RWPE1 (cell line): ENCODE measurements at regions not wholly inside any gene's neighbourhood (a gene's known extent, or its start where the extent isn't known, plus 50 kb on each side); places are given as distances from the start of the nearest gene placed in this dataset.
"Not testable (repeated sequence)": the region's sequence is repeated elsewhere in the genome, so short reads cannot be mapped to it uniquely, and the experiment has no call there.

ENCODE experiments used
- CTCF ChIA-PET: fragments of 350-600 bp; sonication (Branson Sonifier 250); formaldehyde crosslinking; extraction: SDS; loops from one replicate; lab custom pipeline; 2021; lab: Yijun Ruan, JAX
- POLR2A ChIA-PET: fragments of 400-600 bp; formaldehyde crosslinking; extraction: SDS; loops from one replicate; lab custom pipeline; 2020; ENCODE audit warnings: antibody characterized with exemption; ENCODE audit not compliant: low non-redundant PET; lab: Yijun Ruan, JAX
- DNase-seq: peaks from one replicate; pipeline ENCODE4 v3.0.0; 2012; ENCODE audit warnings: low spot score
- H3K27ac ChIP-seq: fragments of 450-650 bp; 2 replicates; pipeline ENCODE4 v1.5.1; 2017
- TF ChIP-seq, protein P1 (sequence below): fragments of 450-650 bp; conservative IDR thresholded peaks from 2 replicates; pipeline ENCODE4 v1.5.1; 2017; ENCODE audit warnings: low read depth, mild to moderate bottlenecking

DNA sequence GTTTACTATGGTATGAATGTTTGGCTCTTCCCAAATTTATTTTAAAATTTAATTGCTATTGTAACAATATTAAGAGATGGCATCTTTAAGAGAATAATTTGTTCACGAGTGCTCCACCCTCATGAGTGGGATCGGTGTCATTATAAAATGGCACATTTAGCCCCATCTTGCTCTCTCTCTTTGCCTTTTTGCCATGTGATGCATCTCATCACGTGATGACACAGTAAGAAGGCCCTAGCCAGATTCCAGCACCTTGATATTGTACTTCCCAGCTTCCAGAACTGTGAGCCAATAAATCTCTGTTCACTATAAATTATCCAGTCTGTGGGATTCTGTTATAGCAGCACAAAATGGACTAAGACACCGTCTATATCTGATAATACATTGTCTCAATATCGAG is 355.8 kb downstream of the AMY1C start:
- CTCF ChIA-PET = no interaction called here
- no peak overlapping the region for H3K27ac ChIP-seq
- POLR2A ChIA-PET = no interaction called here
- DNase-seq = no peak
- TF ChIP-seq, protein P1, sequence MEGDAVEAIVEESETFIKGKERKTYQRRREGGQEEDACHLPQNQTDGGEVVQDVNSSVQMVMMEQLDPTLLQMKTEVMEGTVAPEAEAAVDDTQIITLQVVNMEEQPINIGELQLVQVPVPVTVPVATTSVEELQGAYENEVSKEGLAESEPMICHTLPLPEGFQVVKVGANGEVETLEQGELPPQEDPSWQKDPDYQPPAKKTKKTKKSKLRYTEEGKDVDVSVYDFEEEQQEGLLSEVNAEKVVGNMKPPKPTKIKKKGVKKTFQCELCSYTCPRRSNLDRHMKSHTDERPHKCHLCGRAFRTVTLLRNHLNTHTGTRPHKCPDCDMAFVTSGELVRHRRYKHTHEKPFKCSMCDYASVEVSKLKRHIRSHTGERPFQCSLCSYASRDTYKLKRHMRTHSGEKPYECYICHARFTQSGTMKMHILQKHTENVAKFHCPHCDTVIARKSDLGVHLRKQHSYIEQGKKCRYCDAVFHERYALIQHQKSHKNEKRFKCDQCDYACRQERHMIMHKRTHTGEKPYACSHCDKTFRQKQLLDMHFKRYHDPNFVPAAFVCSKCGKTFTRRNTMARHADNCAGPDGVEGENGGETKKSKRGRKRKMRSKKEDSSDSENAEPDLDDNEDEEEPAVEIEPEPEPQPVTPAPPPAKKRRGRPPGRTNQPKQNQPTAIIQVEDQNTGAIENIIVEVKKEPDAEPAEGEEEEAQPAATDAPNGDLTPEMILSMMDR = no peak

DNA sequence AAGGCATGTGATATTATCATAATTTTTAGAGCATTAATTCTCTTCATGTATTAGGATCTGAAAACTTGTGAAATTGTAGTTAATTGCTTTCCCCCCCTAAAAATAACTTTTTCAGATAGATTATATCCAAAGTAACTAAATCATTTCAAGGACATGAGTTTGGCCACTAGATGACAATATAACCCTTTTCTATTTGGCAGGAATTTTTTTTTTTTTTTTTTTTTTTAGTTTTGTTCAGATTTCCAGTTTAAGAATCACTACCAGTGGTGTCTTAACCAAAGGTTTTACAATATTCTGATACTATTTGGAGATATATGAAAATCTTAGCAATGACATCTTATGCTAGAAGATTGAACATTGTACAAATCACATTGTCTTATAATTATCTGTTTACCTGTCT is 370.8 kb downstream of the AMY1C start:
- ChIA-PET CTCF (no interaction called here), POLR2A (no interaction called here)
- no peak for DNase-seq
- TF ChIP-seq, protein P1 = no peak; the same call in 1 of the 2 replicates
- no peak overlapping the region for H3K27ac ChIP-seq

DNA sequence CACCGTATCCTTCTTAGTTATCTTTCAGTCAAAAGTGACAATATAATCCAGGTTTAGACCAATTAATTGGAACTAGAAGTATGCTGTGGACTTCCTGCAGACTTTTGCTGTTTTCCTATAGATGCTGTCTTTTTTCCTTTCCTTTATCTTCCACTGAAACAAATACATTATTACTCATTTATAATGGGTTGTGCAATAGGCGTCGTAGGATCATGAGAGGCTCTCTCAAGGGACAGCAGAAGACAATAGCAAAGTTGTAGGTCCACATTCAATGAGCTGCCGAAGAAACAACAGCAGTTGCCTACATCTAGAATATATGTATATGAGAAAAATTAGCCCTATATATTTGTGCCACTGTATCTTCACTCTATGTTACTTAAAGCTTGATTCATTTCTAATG is 371.6 kb downstream of the AMY1C start:
- DNase-seq = no peak
- H3K27ac ChIP-seq = no peak overlapping the region
- TF ChIP-seq, protein P1 = no peak
- CTCF ChIA-PET = no interaction called here
- POLR2A ChIA-PET = no interaction called here

DNA sequence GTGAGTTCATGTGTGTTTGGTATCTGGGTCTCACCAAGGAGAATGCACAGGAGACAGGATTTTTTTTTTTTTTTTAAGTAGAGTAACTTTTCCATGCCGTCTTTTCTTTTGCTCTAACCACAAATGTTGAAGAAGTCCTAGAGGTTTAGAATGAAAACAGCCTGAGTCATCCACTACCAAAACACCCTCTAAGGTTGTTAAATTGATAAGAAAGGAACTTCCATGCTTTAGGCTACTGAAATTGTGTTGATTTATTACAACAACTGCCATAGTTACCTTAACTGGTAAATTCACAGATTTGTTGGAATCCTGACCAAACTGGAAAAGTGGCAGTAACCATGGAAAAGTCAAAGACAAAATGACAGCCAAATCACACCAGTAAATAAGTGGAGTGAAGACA is 375.6 kb downstream of the AMY1C start:
- ChIA-PET POLR2A (no interaction called here), CTCF (no interaction called here)
- no peak overlapping the region for H3K27ac ChIP-seq
- TF ChIP-seq, protein P1 = no peak
- DNase-seq = no peak

DNA sequence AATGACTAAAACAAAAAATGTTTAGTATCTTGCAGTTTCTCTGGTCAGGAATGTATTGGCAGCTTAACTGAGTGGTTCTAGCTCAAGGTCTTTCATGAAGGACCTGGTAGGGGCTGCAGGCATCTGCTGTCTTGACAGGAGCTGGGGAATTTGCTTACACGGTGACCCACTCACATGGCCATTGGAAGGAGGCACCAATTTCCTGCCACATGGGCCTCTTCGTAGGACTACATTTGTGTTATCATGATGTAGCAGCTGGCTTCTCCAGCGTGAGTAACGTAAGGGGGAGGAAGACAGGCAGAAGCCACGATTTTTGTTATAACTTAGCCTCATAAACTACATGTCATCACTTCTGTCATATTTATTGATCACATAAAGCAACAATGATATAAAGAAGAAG is 376.3 kb downstream of the AMY1C start:
- no peak for DNase-seq
- CTCF ChIA-PET = no interaction called here
- POLR2A ChIA-PET = no interaction called here

DNA sequence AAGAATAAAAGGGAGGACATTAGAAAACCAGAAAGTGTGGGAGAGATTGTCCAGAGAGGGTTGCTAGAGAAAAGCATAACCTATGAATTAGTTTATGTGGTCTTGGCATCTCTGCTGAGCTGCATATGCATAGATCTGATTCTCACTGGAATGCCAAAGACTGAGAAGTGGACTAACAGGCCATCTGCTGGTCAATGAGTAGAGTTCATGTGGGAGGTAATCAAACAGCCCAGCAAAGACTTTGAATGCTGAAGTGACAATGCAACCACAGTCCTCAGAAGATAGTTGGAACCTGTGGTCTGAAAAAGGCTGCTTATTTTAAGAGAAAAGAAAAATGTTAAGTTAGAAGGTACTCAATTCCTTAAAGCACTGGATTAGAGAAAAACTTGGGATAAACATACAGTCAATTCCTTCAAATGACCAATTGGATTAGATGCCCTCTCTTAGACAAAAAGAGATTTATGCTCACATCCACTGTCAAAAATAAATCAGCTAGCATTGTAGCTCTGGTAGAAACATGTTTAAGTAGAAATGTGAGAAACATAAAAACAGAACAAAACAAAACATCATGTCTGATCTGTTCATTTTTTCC is 382.8 kb downstream of the AMY1C start:
- H3K27ac ChIP-seq = no peak overlapping the region
- DNase-seq = peak; percentile 27
- TF ChIP-seq, protein P1 = peak; percentile 29; the same call in 1 of the 2 replicates
- ChIA-PET CTCF (interaction anchor here (0.6 to 1.1 kb wide), 3 partner anchors 11 to 40 kb away, joined by 3 to 4 read pairs (median 3); no protein-coding TSS in a partner anchor), POLR2A (no interaction called here)

More for the DNA sequence above, 376.3 kb downstream of the AMY1C start:
- TF ChIP-seq, protein P1 = no peak
- no peak overlapping the region for H3K27ac ChIP-seq

DNA sequence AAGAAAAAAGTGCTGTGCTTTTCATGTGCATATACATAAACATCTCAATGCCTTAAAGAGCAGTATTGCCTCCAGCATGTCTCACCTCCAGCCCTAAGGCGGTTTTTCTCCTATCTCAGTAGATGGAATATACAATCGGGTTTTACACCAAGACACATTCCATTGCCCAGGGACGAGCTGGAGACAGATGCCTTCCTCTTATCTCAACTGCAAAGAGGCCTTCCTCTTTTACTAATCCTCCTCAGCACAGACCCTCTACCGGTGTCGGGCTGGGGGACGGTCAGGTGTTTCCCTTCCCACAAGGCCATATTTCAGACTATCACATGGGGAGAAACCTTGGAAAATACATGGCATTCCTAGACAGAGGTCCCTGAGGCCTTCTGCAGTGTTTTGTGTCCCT is 385.3 kb downstream of the AMY1C start:
- CTCF ChIA-PET, DNase-seq, POLR2A ChIA-PET, H3K27ac ChIP-seq: not testable (repeated sequence)
